GM21786 (cell line): ENCODE measurements at regions not wholly inside any gene's neighbourhood (a gene's known extent, or its start where the extent isn't known, plus 50 kb on each side); places are given as distances from the start of the nearest gene placed in this dataset.

ENCODE experiments used
- ATAC-seq: cut with Tn5 transposase; IDR thresholded peaks from one replicate; pipeline ENCODE4 v1.9.1; 2021; ENCODE audit not compliant: unreplicated experiment

GRCh38 chr3:14286887-14287500, 108.4 kb downstream of the LSM3 start:
- ATAC-seq, result no peak

GRCh38 chr3:14288177-14288788, 109.7 kb downstream of the LSM3 start:
- no peak for ATAC-seq

GRCh38 chr3:14288833-14289451, 110.3 kb downstream of the LSM3 start:
- no peak for ATAC-seq

- no peak for ATAC-seq
Measured at GRCh38 chr3:14289590-14290461, 111.2 kb downstream of the LSM3 start.

- no peak for ATAC-seq
Measured at GRCh38 chr3:14290631-14291385, 111.6 kb upstream of the SLC6A6 start.

- ATAC-seq, result no peak
Measured at GRCh38 chr3:14295037-14295436, 107.4 kb upstream of the SLC6A6 start.

GRCh38 chr3:14295801-14296200, 106.6 kb upstream of the SLC6A6 start:
- ATAC-seq, result no peak

- no peak for ATAC-seq
Measured at GRCh38 chr3:14297305-14297704, 105.1 kb upstream of the SLC6A6 start.

GRCh38 chr3:14297784-14298236, 104.6 kb upstream of the SLC6A6 start:
- ATAC-seq, result no peak

- no peak for ATAC-seq
Measured at GRCh38 chr3:14298442-14298841, 104.0 kb upstream of the SLC6A6 start.

- ATAC-seq, result no peak
Measured at GRCh38 chr3:14298991-14299555, 103.3 kb upstream of the SLC6A6 start.

- peak; percentile 74 for ATAC-seq
Measured at GRCh38 chr3:14299767-14300166, 102.6 kb upstream of the SLC6A6 start.

GRCh38 chr3:14300721-14301399, 101.5 kb upstream of the SLC6A6 start:
- ATAC-seq, result no peak

GRCh38 chr3:14301558-14301957, 100.8 kb upstream of the SLC6A6 start:
- no peak for ATAC-seq

- ATAC-seq, result no peak
Measured at GRCh38 chr3:14303336-14304100, 98.9 kb upstream of the SLC6A6 start.

GRCh38 chr3:14304101-14305045, 98.0 kb upstream of the SLC6A6 start:
- no peak for ATAC-seq

GRCh38 chr3:14305324-14305723, 97.1 kb upstream of the SLC6A6 start:
- no peak for ATAC-seq

GRCh38 chr3:14306142-14306541, 96.3 kb upstream of the SLC6A6 start:
- no peak for ATAC-seq
